ENCODE measurements at regions not wholly inside any gene's neighbourhood (a gene's known extent, or its start where the extent isn't known, plus 50 kb on each side); places are given as distances from the start of the nearest gene placed in this dataset.

- TF ChIP-seq SUZ12 (IDR thresholded peaks at IDR 0.05) (no peak), NFRKB (IDR thresholded peaks at IDR 0.05) (no peak), SP1 (IDR thresholded peaks at IDR 0.05) (no peak), FOXM1 (IDR thresholded peaks at IDR 0.05; ENCODE audit: borderline replicate concordance) (no peak), L3MBTL2 (conservative IDR thresholded peaks at IDR 0.05) (no peak), FOXK2 (IDR thresholded peaks at IDR 0.05) (no peak), ELF4 (IDR thresholded peaks at IDR 0.05) (no peak), TARDBP (IDR thresholded peaks at IDR 0.05) (no peak), CTBP1 (IDR thresholded peaks at IDR 0.05; ENCODE audit: borderline replicate concordance) (no peak), FOXA1 (IDR thresholded peaks at IDR 0.05) (no peak), PKNOX1 (IDR thresholded peaks at IDR 0.05) (no peak)
- POLR2A ChIA-PET: no interaction called here
- CTCF ChIA-PET: no interaction called here
- no peak for DNase-seq (ENCODE audit: extremely low spot score)
These were observed 392.6 kb downstream of the POM121L12 start for GRCh38 chr7:53428045-53428444.

- TF ChIP-seq L3MBTL2 (conservative IDR thresholded peaks at IDR 0.05) (no peak), NFRKB (IDR thresholded peaks at IDR 0.05) (no peak), BHLHE40 (IDR thresholded peaks at IDR 0.05; ENCODE audit: borderline replicate concordance) (no peak), HDGF (IDR thresholded peaks at IDR 0.05; ENCODE audit: borderline replicate concordance) (no peak), CTBP1 (IDR thresholded peaks at IDR 0.05; ENCODE audit: borderline replicate concordance) (no peak), FOXK2 (IDR thresholded peaks at IDR 0.05) (no peak), TARDBP (IDR thresholded peaks at IDR 0.05) (no peak), ARNT (IDR thresholded peaks at IDR 0.05) (no peak), FOXA1 (IDR thresholded peaks at IDR 0.05) (no peak), LEF1 (IDR thresholded peaks at IDR 0.05; ENCODE audit: borderline replicate concordance) (no peak)
- no peak for DNase-seq (ENCODE audit: extremely low spot score)
- ChIA-PET POLR2A (no interaction called here), CTCF (no interaction called here)
These were observed 396.5 kb downstream of the POM121L12 start for GRCh38 chr7:53431901-53432300.

GRCh38 chr7:53437336-53437735 lies 401.9 kb downstream of the POM121L12 start:
- TF ChIP-seq ARNT (IDR thresholded peaks at IDR 0.05): no peak
- no peak for TF ChIP-seq ZNF384 (IDR thresholded peaks at IDR 0.05)
- ChIA-PET CTCF (no interaction called here), POLR2A (no interaction called here)
- no peak for DNase-seq (ENCODE audit: extremely low spot score)

GRCh38 chr7:53446170-53446569 lies 410.7 kb downstream of the POM121L12 start:
- CTCF ChIA-PET: no interaction called here
- DNase-seq (ENCODE audit: extremely low spot score): no peak
- POLR2A ChIA-PET: no interaction called here
- no peak for TF ChIP-seq ELF4 (IDR thresholded peaks at IDR 0.05)
- TF ChIP-seq FOXM1 (IDR thresholded peaks at IDR 0.05; ENCODE audit: borderline replicate concordance): no peak
- no peak for TF ChIP-seq SP1 (IDR thresholded peaks at IDR 0.05)
- TF ChIP-seq CTBP1 (IDR thresholded peaks at IDR 0.05; ENCODE audit: borderline replicate concordance): no peak
- TF ChIP-seq TARDBP (IDR thresholded peaks at IDR 0.05): no peak
- TF ChIP-seq HDGF (IDR thresholded peaks at IDR 0.05; ENCODE audit: borderline replicate concordance): no peak
- no peak for TF ChIP-seq L3MBTL2 (conservative IDR thresholded peaks at IDR 0.05)
- TF ChIP-seq PKNOX1 (IDR thresholded peaks at IDR 0.05): no peak
- no peak for TF ChIP-seq SUZ12 (IDR thresholded peaks at IDR 0.05)
- no peak for TF ChIP-seq FOXA1 (IDR thresholded peaks at IDR 0.05)
- no peak for TF ChIP-seq NFRKB (IDR thresholded peaks at IDR 0.05)
- TF ChIP-seq LEF1 (IDR thresholded peaks at IDR 0.05; ENCODE audit: borderline replicate concordance): no peak
- no peak for TF ChIP-seq ZNF384 (IDR thresholded peaks at IDR 0.05)
- no peak for TF ChIP-seq FOXK2 (IDR thresholded peaks at IDR 0.05)
- TF ChIP-seq ARNT (IDR thresholded peaks at IDR 0.05): no peak
- no peak for TF ChIP-seq BHLHE40 (IDR thresholded peaks at IDR 0.05; ENCODE audit: borderline replicate concordance)

GRCh38 chr7:53458636-53459035 lies 423.2 kb downstream of the POM121L12 start:
- CTCF ChIA-PET: no interaction called here
- TF ChIP-seq TARDBP (IDR thresholded peaks at IDR 0.05): no peak
- no peak for TF ChIP-seq SUZ12 (IDR thresholded peaks at IDR 0.05)
- TF ChIP-seq ARNT (IDR thresholded peaks at IDR 0.05): no peak
- no peak for TF ChIP-seq CTBP1 (IDR thresholded peaks at IDR 0.05; ENCODE audit: borderline replicate concordance)
- TF ChIP-seq HDGF (IDR thresholded peaks at IDR 0.05; ENCODE audit: borderline replicate concordance): no peak
- no peak for TF ChIP-seq BHLHE40 (IDR thresholded peaks at IDR 0.05; ENCODE audit: borderline replicate concordance)
- TF ChIP-seq ZNF384 (IDR thresholded peaks at IDR 0.05): no peak
- TF ChIP-seq ELF4 (IDR thresholded peaks at IDR 0.05): no peak
- TF ChIP-seq L3MBTL2 (conservative IDR thresholded peaks at IDR 0.05): no peak
- no peak for TF ChIP-seq PKNOX1 (IDR thresholded peaks at IDR 0.05)
- no peak for TF ChIP-seq LEF1 (IDR thresholded peaks at IDR 0.05; ENCODE audit: borderline replicate concordance)
- no peak for TF ChIP-seq SP1 (IDR thresholded peaks at IDR 0.05)
- TF ChIP-seq FOXM1 (IDR thresholded peaks at IDR 0.05; ENCODE audit: borderline replicate concordance): no peak
- TF ChIP-seq NFRKB (IDR thresholded peaks at IDR 0.05): no peak
- TF ChIP-seq FOXA1 (IDR thresholded peaks at IDR 0.05): no peak
- no peak for TF ChIP-seq FOXK2 (IDR thresholded peaks at IDR 0.05)
- POLR2A ChIA-PET: no interaction called here
- DNase-seq (ENCODE audit: extremely low spot score): no peak

- ChIA-PET CTCF (no interaction called here), POLR2A (no interaction called here)
- no peak for DNase-seq (ENCODE audit: extremely low spot score)
- no peak for TF ChIP-seq TARDBP (IDR thresholded peaks at IDR 0.05)
- TF ChIP-seq HDGF (IDR thresholded peaks at IDR 0.05; ENCODE audit: borderline replicate concordance): no peak
- TF ChIP-seq LEF1 (IDR thresholded peaks at IDR 0.05; ENCODE audit: borderline replicate concordance): no peak
- no peak for TF ChIP-seq FOXA1 (IDR thresholded peaks at IDR 0.05)
- TF ChIP-seq BHLHE40 (IDR thresholded peaks at IDR 0.05; ENCODE audit: borderline replicate concordance): no peak
- no peak for TF ChIP-seq FOXM1 (IDR thresholded peaks at IDR 0.05; ENCODE audit: borderline replicate concordance)
- no peak for TF ChIP-seq FOXK2 (IDR thresholded peaks at IDR 0.05)
- no peak for TF ChIP-seq ZNF384 (IDR thresholded peaks at IDR 0.05)
- TF ChIP-seq SP1 (IDR thresholded peaks at IDR 0.05): no peak
- no peak for TF ChIP-seq ELF4 (IDR thresholded peaks at IDR 0.05)
- TF ChIP-seq NFRKB (IDR thresholded peaks at IDR 0.05): no peak
- no peak for TF ChIP-seq CTBP1 (IDR thresholded peaks at IDR 0.05; ENCODE audit: borderline replicate concordance)
- TF ChIP-seq L3MBTL2 (conservative IDR thresholded peaks at IDR 0.05): no peak
- TF ChIP-seq PKNOX1 (IDR thresholded peaks at IDR 0.05): no peak
- TF ChIP-seq SUZ12 (IDR thresholded peaks at IDR 0.05): no peak
- no peak for TF ChIP-seq ARNT (IDR thresholded peaks at IDR 0.05)
These were observed 430.9 kb downstream of the POM121L12 start for GRCh38 chr7:53466371-53466770.
